CD8-positive, alpha-beta memory T cell (primary cell): ENCODE measurements at regions not wholly inside any gene's neighbourhood (a gene's known extent, or its start where the extent isn't known, plus 50 kb on each side); places are given as distances from the start of the nearest gene placed in this dataset.

ENCODE experiments used
- CTCF ChIA-PET: fragments of 350-600 bp; sonication (Branson Sonifier 250); formaldehyde crosslinking; loops from one replicate; lab custom pipeline; 2021; ENCODE audit warnings: antibody characterized with exemption; lab: Charles Lee
- POLR2A ChIA-PET: fragments of 350-600 bp; sonication (Branson Sonifier 250); formaldehyde crosslinking; loops from one replicate; lab custom pipeline; 2021; ENCODE audit warnings: antibody characterized with exemption; lab: Charles Lee
- DNase-seq, 5 donors: peaks; one replicate each; pipeline versions ENCODE4 v3.0.0 to v3.0.0-alpha.2; 2020 to 2022; ENCODE audit warnings: mixed read lengths in 1 of 5
- H3K27ac ChIP-seq: one replicate; pipeline ENCODE4 v1.7.0; 2013; ENCODE audit warnings: low read depth, mild to moderate bottlenecking, low read length, moderate library complexity
- H3K27me3 ChIP-seq: 2 replicates; pipeline ENCODE4 v1.7.0; 2013; ENCODE audit warnings: low read length, mild to moderate bottlenecking; ENCODE audit not compliant: insufficient read depth, poor library complexity, severe bottlenecking
- H3K36me3 ChIP-seq: 2 replicates; pipeline ENCODE4 v1.7.0; 2013; ENCODE audit warnings: mild to moderate bottlenecking, low read length, moderate library complexity; ENCODE audit not compliant: insufficient read depth
- H3K4me1 ChIP-seq: 2 replicates; pipeline ENCODE4 v1.7.0; 2013; ENCODE audit warnings: mild to moderate bottlenecking, low read length, moderate library complexity; ENCODE audit not compliant: insufficient read depth
- H3K4me3 ChIP-seq: 2 replicates; pipeline ENCODE4 v1.7.0; 2013; ENCODE audit warnings: mild to moderate bottlenecking, low read length
- H3K9me3 ChIP-seq: 2 replicates; pipeline ENCODE4 v1.7.0; 2013; ENCODE audit warnings: mild to moderate bottlenecking, low read length
- H3K27ac Mint-ChIP-seq, 8 donors: one replicate each; pipeline ENCODE4 v1.8.0; 2020 to 2021; ENCODE audit warnings: mixed read lengths in 8 of 8, mild to moderate bottlenecking in 6 of 8, inconsistent platforms in 3 of 8, moderate library complexity in 3 of 8
- H3K27me3 Mint-ChIP-seq, 2 donors: one replicate each; pipeline ENCODE4 v1.8.0; 2020 to 2021; ENCODE audit warnings: mixed read lengths in 2 of 2, mild to moderate bottlenecking in 1 of 2, moderate library complexity in 1 of 2
- H3K36me3 Mint-ChIP-seq, 3 donors: one replicate each; pipeline ENCODE4 v1.8.0; 2020 to 2021; ENCODE audit warnings: mixed read lengths in 3 of 3, inconsistent platforms in 1 of 3, mild to moderate bottlenecking in 1 of 3
- H3K4me1 Mint-ChIP-seq, 3 donors: one replicate each; pipeline ENCODE4 v1.8.0; 2020 to 2021; ENCODE audit warnings: mixed read lengths in 3 of 3, inconsistent platforms in 1 of 3, mild to moderate bottlenecking in 1 of 3
- H3K4me3 Mint-ChIP-seq, 7 donors: one replicate each; pipeline ENCODE4 v1.8.0; 2020 to 2021; ENCODE audit warnings: mixed read lengths in 7 of 7, mild to moderate bottlenecking in 6 of 7, moderate library complexity in 4 of 7, inconsistent platforms in 2 of 7
- H3K9me3 Mint-ChIP-seq, 5 donors: one replicate each; pipeline ENCODE4 v1.8.0; 2020 to 2022; ENCODE audit warnings: mixed read lengths in 5 of 5, mild to moderate bottlenecking in 3 of 5, moderate library complexity in 2 of 5, inconsistent platforms in 1 of 5

DNA sequence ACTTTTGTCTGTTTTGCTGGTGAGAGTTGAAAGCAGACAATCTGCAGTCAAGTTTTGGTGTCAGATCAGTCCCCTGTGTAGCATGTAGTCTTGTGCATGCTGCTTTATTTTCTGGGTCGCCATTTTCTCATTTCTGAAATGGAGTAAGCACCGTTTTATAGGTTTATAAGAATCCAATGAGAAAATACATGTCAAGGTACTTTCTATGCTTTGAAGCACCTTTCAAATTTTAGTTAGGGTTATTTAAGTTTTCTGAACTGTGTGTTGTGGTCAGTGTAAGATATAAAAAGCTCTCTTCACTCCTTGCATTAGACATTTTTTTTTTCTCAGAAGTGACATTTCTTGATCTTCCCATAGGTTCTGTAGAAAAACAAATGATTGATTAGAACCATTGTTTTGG, 283.2 kb downstream of the ETS1 start:
- POLR2A ChIA-PET, result interaction anchor here (1.0 to 1.8 kb wide), 3 partner anchors 19 to 221 kb away, joined by 3 to 17 read pairs (median 3); no protein-coding TSS in a partner anchor
- CTCF ChIA-PET, result interaction anchor here (0.8 to 2.2 kb wide), 6 partner anchors 12 to 243 kb away, joined by 3 to 14 read pairs (median 6); no protein-coding TSS in a partner anchor
- Mint-ChIP-seq H3K27me3 (no peaks in the 10 kb centered on the region), H3K4me1 (peaks cover 81 to 98% (median 96%) of the 10 kb centered on the region in 3 donors), H3K27ac (peak overlapping the region; percentile 94 to 100 (median 98)), H3K9me3 (peaks cover 0 to 2% (median 0%) of the 10 kb centered on the region in 5 donors), H3K4me3 (peak overlapping the region; percentile 28 to 93 (median 62)), H3K36me3 (peaks cover 0 to 5% (median 0%) of the 10 kb centered on the region in 3 donors)
- H3K36me3 ChIP-seq, result no peaks in the 10 kb centered on the region
- DNase-seq, result no peak
- no peaks in the 10 kb centered on the region for H3K27me3 ChIP-seq
- H3K4me1 ChIP-seq, result peaks cover 96% of the 10 kb centered on the region
- no peak overlapping the region for H3K4me3 ChIP-seq
- H3K9me3 ChIP-seq, result no peaks in the 10 kb centered on the region
- no peak overlapping the region for H3K27ac ChIP-seq

DNA sequence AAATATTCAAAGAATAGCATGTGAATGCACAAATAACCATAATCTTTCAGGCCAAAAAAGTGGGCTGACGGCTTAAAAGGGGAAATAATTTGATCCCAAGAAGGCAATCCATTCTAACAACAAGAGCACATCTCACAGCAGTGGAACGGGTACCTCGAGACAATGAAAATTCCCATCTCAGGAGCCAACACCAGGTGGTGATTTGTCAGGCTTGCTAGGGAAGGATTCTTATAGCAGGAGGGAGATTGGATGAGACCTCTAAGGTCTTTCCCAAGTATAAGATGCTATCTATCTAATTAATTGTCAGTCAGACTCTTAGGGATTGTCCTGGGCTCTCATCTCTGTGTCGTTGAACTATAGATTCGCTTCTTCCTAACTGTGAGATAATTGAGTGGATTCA, 284.0 kb downstream of the ETS1 start:
- Histone ChIP-seq H3K36me3 (no peaks in the 10 kb centered on the region), H3K9me3 (no peaks in the 10 kb centered on the region), H3K27me3 (no peaks in the 10 kb centered on the region), H3K27ac (peak overlapping the region; percentile 92), H3K4me3 (peak overlapping the region; percentile 21), H3K4me1 (peaks cover 97% of the 10 kb centered on the region)
- Mint-ChIP-seq H3K4me3 (peak overlapping the region; percentile 66 to 94 (median 91)), H3K9me3 (peaks cover 0 to 2% (median 0%) of the 10 kb centered on the region in 5 donors), H3K27me3 (no peaks in the 10 kb centered on the region), H3K27ac (peak overlapping the region; percentile 94 to 100 (median 98)), H3K36me3 (peaks cover 0 to 5% (median 0%) of the 10 kb centered on the region in 3 donors), H3K4me1 (peaks cover 82 to 98% (median 96%) of the 10 kb centered on the region in 3 donors)
- ChIA-PET POLR2A (interaction anchor here (0.8 to 2.8 kb wide), 9 partner anchors 12 to 321 kb away, joined by 3 to 33 read pairs (median 6); no protein-coding TSS in a partner anchor), CTCF (interaction anchor here (1.0 to 5.8 kb wide), 10 partner anchors 13 to 328 kb away, joined by 3 to 40 read pairs (median 10); no protein-coding TSS in a partner anchor)
- DNase-seq, result no peak

DNA sequence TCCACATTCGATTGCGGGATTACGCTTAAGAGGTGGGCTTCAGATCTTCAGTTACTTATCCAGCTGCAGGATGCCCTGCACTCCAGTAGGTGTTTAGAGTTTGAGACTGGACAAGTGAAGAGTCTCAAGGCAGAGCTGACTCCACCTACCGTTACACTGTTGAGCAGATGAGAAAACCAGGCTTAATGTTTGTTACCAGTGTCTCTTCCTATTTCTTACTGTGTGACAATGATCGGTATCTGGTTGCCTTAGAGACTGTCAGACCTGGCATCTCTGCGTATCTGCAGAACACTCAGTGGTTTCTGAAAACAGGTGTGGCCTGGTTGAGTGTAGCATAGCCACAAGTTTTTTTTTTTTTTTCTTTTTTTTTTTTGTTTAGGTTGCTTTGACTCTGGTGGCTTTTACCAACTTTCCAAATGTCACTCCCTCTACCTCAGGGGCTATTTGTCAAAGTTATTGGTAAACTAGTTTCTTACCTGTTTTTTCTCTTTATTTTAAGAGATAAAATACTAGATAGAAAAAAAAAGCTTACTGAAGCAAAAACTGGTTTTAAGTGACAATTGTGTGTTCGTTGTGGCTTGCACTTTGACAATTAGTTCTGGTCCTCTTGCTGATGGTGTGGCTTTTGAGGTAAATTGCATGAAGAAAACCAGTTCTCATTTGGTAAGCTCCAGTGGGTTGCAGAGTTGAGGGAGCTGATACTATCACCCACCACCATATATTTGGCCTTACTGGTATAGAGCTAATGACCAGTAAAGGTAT, 284.8 kb downstream of the ETS1 start:
- Mint-ChIP-seq H3K4me1 (peaks cover 82 to 98% (median 96%) of the 10 kb centered on the region in 3 donors), H3K27me3 (no peaks in the 10 kb centered on the region), H3K9me3 (peaks cover 0 to 2% (median 0%) of the 10 kb centered on the region in 5 donors), H3K36me3 (peaks cover 0 to 5% (median 0%) of the 10 kb centered on the region in 3 donors), H3K27ac (peak overlapping the region; percentile 94 to 100 (median 98)), H3K4me3 (peak overlapping the region; percentile 88 to 96 (median 92))
- H3K9me3 ChIP-seq, result no peaks in the 10 kb centered on the region
- CTCF ChIA-PET, result interaction anchor here (0.9 to 5.8 kb wide), 16 partner anchors 10 to 394 kb away, joined by 3 to 40 read pairs (median 4); no protein-coding TSS in a partner anchor
- H3K27ac ChIP-seq, result peak overlapping the region; percentile 92
- no peaks in the 10 kb centered on the region for H3K27me3 ChIP-seq
- H3K36me3 ChIP-seq, result no peaks in the 10 kb centered on the region
- H3K4me3 ChIP-seq, result peak overlapping the region; percentile 76
- peaks cover 97% of the 10 kb centered on the region for H3K4me1 ChIP-seq
- POLR2A ChIA-PET, result interaction anchor here (0.6 to 2.8 kb wide), 17 partner anchors 12 to 322 kb away, joined by 3 to 33 read pairs (median 4); no protein-coding TSS in a partner anchor
- DNase-seq, result peak; percentile 41 to 92 (median 90)

GRCh38 chr11:128301756-128302155, 285.6 kb downstream of the ETS1 start:
- ChIA-PET CTCF (interaction anchor here (0.9 to 5.8 kb wide), 15 partner anchors 10 to 330 kb away, joined by 3 to 40 read pairs (median 4); no protein-coding TSS in a partner anchor), POLR2A (interaction anchor here (0.9 to 2.8 kb wide), 8 partner anchors 11 to 323 kb away, joined by 3 to 33 read pairs (median 6); no protein-coding TSS in a partner anchor)
- H3K9me3 ChIP-seq, result no peaks in the 10 kb centered on the region
- H3K27me3 ChIP-seq, result no peaks in the 10 kb centered on the region
- peak overlapping the region; percentile 94 to 100 (median 98) for H3K27ac Mint-ChIP-seq
- no peaks in the 10 kb centered on the region for H3K36me3 ChIP-seq
- no peaks in the 10 kb centered on the region for H3K27me3 Mint-ChIP-seq
- peaks cover 0 to 5% (median 0%) of the 10 kb centered on the region in 3 donors for H3K36me3 Mint-ChIP-seq
- H3K4me1 ChIP-seq, result peaks cover 97% of the 10 kb centered on the region
- peaks cover 89 to 100% (median 99%) of the 10 kb centered on the region in 3 donors for H3K4me1 Mint-ChIP-seq
- peak overlapping the region; percentile 88 to 96 (median 92) for H3K4me3 Mint-ChIP-seq
- peaks cover 0 to 2% (median 0%) of the 10 kb centered on the region in 5 donors for H3K9me3 Mint-ChIP-seq
- no peak for DNase-seq
- peak overlapping the region; percentile 76 for H3K4me3 ChIP-seq
- peak overlapping the region; percentile 92 for H3K27ac ChIP-seq

- Mint-ChIP-seq H3K4me1 (peaks cover 89 to 100% (median 99%) of the 10 kb centered on the region in 3 donors), H3K4me3 (peak overlapping the region; percentile 52 to 93 (median 60)), H3K36me3 (peaks cover 0 to 7% (median 0%) of the 10 kb centered on the region in 3 donors), H3K27me3 (no peaks in the 10 kb centered on the region), H3K9me3 (peaks cover 0 to 2% (median 0%) of the 10 kb centered on the region in 5 donors), H3K27ac (peak overlapping the region; percentile 89 to 99 (median 96))
- H3K4me1 ChIP-seq, result peaks cover 97% of the 10 kb centered on the region
- ChIA-PET CTCF (interaction anchor here (1.1 to 5.8 kb wide), 9 partner anchors 10 to 331 kb away, joined by 3 to 40 read pairs (median 5); no protein-coding TSS in a partner anchor), POLR2A (interaction anchor here (1.1 to 2.8 kb wide), 4 partner anchors 10 to 176 kb away, joined by 3 to 33 read pairs (median 4); no protein-coding TSS in a partner anchor)
- no peaks in the 10 kb centered on the region for H3K27me3 ChIP-seq
- no peaks in the 10 kb centered on the region for H3K9me3 ChIP-seq
- peak overlapping the region; percentile 21 for H3K27ac ChIP-seq
- DNase-seq, result peak in 1 of 5 donors; percentile 42
- no peak overlapping the region for H3K4me3 ChIP-seq
- no peaks in the 10 kb centered on the region for H3K36me3 ChIP-seq
These were observed 286.6 kb downstream of the ETS1 start for GRCh38 chr11:128300785-128301184.

DNA sequence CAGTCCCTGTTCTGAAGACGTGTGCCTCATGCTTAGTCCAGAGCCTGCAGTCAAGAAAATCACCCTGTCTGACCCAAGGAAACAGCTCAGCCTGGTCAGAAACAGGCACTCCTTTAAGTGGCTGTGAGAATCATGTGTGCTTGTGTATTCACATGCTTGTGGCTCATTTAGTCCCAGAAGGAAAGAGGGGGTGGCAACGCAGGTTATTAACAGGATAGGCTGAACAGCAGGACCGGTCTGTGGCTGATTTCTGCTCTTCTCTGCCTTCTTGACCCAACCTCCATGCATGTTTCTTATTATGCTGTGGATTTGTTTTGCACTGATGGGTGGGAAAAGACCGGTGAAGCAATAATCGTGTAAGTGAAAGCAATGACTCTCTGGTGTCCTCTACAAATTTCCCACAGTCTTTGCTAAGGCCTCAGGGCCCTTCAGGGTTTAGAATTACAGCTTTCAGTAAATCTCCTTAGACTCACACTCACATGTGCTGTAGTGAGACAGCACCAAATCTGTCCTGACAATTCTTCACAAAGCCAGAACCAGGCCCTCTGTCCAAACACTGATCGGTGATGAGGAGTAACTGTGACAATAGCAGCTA, 288.1 kb downstream of the ETS1 start:
- no peaks in the 10 kb centered on the region for H3K27me3 Mint-ChIP-seq
- H3K4me3 ChIP-seq, result peak overlapping the region; percentile 28
- H3K4me3 Mint-ChIP-seq, result peak overlapping the region; percentile 52 to 92 (median 67)
- no peak overlapping the region for H3K27ac ChIP-seq
- no peaks in the 10 kb centered on the region for H3K36me3 ChIP-seq
- H3K36me3 Mint-ChIP-seq, result peaks cover 0 to 8% (median 6%) of the 10 kb centered on the region in 3 donors
- CTCF ChIA-PET, result interaction anchor here (1.1 to 5.8 kb wide), 9 partner anchors 9 to 221 kb away, joined by 3 to 40 read pairs (median 4); no protein-coding TSS in a partner anchor
- peak overlapping the region; percentile 89 to 99 (median 96) for H3K27ac Mint-ChIP-seq
- DNase-seq, result no peak
- peaks cover 97% of the 10 kb centered on the region for H3K4me1 ChIP-seq
- POLR2A ChIA-PET, result interaction anchor here (1.6 kb wide), 1 partner anchor 178 kb away, joined by 3 read pairs; no protein-coding TSS in a partner anchor
- no peaks in the 10 kb centered on the region for H3K9me3 ChIP-seq
- no peaks in the 10 kb centered on the region for H3K27me3 ChIP-seq
- H3K4me1 Mint-ChIP-seq, result peaks cover 84 to 100% (median 99%) of the 10 kb centered on the region in 3 donors
- peaks cover 0 to 9% (median 2%) of the 10 kb centered on the region in 5 donors for H3K9me3 Mint-ChIP-seq

- ChIA-PET CTCF (interaction anchor here (1.0 to 5.8 kb wide), 6 partner anchors 8 to 334 kb away, joined by 3 to 40 read pairs (median 6); no protein-coding TSS in a partner anchor), POLR2A (no interaction called here)
- Histone ChIP-seq H3K27me3 (no peaks in the 10 kb centered on the region), H3K9me3 (no peaks in the 10 kb centered on the region), H3K4me3 (no peak overlapping the region), H3K4me1 (peaks cover 95% of the 10 kb centered on the region), H3K36me3 (no peaks in the 10 kb centered on the region), H3K27ac (no peak overlapping the region)
- DNase-seq, result no peak
- Mint-ChIP-seq H3K4me1 (peaks cover 80 to 100% (median 99%) of the 10 kb centered on the region in 3 donors), H3K27me3 (no peaks in the 10 kb centered on the region), H3K27ac (peak overlapping the region; percentile 89 to 99 (median 96)), H3K9me3 (peaks cover 0 to 9% (median 2%) of the 10 kb centered on the region in 5 donors), H3K4me3 (peak overlapping the region in 6 of 7 donors; percentile 24 to 92 (median 46)), H3K36me3 (peaks cover 0 to 13% (median 7%) of the 10 kb centered on the region in 3 donors)
These were observed 289.1 kb downstream of the ETS1 start for GRCh38 chr11:128298271-128298670.
